ENCODE measurements at regions not wholly inside any gene's neighbourhood (a gene's known extent, or its start where the extent isn't known, plus 50 kb on each side); places are given as distances from the start of the nearest gene placed in this dataset.

DNA sequence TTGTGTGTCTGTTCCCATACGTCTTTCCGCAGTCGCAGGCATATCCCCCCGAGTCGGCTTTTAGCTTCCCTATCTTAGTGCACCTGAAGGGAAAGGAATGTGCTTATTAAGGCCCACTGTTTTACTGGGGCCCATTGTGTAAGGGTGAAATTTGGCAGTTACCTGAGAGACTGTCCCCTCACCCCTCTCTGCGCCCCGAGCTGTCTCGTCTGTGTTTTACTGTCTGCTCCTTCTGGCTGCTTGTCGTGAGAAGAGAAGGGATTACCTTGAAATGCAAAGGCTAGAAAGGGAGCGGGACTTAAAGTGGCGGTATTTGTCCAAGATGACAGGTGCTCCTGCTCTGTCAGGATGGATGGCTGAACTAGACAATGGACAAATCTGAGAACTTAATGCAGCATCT lies 233.0 kb upstream of the POU1F1 start:
- Histone ChIP-seq H3K4me1 (ENCODE audit: control insufficient read depth, extremely low read depth, insufficient read depth, low read length) (no peaks in the 10 kb centered on the region), H3K4me3 (replicated peaks in 1 of 4; ENCODE audit: control extremely low read depth in 1 of 4, insufficient read depth in 1 of 4, low read depth in 3 of 4, low read length in 4 of 4) (no peak overlapping the region), H3K9me3 (ENCODE audit: control insufficient read depth, insufficient read depth, low read depth, low read length) (no peaks in the 10 kb centered on the region), H3K4me2 (ENCODE audit: extremely low read depth, insufficient read depth, low read length) (no peak overlapping the region), H3K9ac (ENCODE audit: insufficient read depth, low read length) (no peak overlapping the region), H2AFZ (ENCODE audit: low read length) (no peak overlapping the region), H3K36me3 (ENCODE audit: control insufficient read depth, insufficient read depth, low read length) (no peaks in the 10 kb centered on the region), H4K20me1 (ENCODE audit: control insufficient read depth, extremely low read depth, insufficient read depth, low read length) (no peaks in the 10 kb centered on the region), H3K27ac (ENCODE audit: insufficient read depth, low read length) (no peak overlapping the region), H3K27me3 (ENCODE audit: control insufficient read depth, insufficient read depth, low read length) (no peaks in the 10 kb centered on the region), H3K79me2 (ENCODE audit: control insufficient read depth, insufficient read depth, low read length) (no peaks in the 10 kb centered on the region)
- TF ChIP-seq, protein P1, sequence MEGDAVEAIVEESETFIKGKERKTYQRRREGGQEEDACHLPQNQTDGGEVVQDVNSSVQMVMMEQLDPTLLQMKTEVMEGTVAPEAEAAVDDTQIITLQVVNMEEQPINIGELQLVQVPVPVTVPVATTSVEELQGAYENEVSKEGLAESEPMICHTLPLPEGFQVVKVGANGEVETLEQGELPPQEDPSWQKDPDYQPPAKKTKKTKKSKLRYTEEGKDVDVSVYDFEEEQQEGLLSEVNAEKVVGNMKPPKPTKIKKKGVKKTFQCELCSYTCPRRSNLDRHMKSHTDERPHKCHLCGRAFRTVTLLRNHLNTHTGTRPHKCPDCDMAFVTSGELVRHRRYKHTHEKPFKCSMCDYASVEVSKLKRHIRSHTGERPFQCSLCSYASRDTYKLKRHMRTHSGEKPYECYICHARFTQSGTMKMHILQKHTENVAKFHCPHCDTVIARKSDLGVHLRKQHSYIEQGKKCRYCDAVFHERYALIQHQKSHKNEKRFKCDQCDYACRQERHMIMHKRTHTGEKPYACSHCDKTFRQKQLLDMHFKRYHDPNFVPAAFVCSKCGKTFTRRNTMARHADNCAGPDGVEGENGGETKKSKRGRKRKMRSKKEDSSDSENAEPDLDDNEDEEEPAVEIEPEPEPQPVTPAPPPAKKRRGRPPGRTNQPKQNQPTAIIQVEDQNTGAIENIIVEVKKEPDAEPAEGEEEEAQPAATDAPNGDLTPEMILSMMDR (conservative IDR thresholded peaks at IDR 0.05 in 1 of 2, IDR thresholded peaks at IDR 0.05 in 1 of 2; ENCODE audit: low read depth in 1 of 2, low read length in 2 of 2), result no peak
- TF ChIP-seq EZH2 (IDR thresholded peaks at IDR 0.05; ENCODE audit: low read length, missing control alignments), result no peak
- no peak for DNase-seq (ENCODE audit: low read depth in 2 of 2)

DNA sequence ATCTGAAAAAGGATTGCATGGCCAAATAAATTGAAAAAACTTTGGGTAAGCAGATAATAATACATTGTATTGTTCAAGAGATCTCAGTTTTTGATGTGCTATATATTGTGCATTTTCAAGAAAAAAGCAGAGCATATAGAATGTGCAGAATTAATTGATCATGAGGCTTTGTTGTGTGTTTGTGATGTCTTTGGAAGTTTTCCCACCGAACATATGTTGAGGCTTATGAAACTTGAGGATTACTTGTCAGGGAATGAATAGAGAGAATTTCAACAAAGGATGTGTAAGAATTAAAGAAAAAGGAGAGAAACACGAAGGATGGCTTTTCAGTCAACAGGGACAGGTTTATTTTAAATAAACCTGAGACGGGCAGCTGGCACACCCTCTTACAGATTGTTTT lies 232.5 kb upstream of the POU1F1 start:
- Histone ChIP-seq H3K27me3 (ENCODE audit: control insufficient read depth, insufficient read depth, low read length) (no peaks in the 10 kb centered on the region), H3K27ac (ENCODE audit: insufficient read depth, low read length) (no peak overlapping the region)

DNA sequence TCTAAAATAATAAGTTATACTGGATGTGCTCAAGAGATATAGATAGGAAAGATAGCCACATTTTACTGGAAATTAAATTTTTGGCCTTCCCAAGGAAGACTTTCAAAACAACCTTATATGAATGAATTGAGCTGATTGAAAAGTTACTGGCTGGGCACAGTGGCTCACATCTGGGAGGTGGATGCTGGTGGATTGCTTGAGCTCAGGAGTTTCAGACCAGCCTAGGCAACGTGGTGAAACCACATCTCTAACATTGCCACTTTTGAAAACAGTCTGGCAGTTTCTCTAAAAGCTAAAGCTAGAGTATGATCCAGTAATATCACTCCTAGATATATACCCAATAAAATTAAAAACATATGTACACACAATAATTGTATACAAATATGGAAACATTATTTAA lies 231.4 kb upstream of the POU1F1 start:
- Histone ChIP-seq H3K4me2 (ENCODE audit: extremely low read depth, insufficient read depth, low read length) (no peak overlapping the region), H4K20me1 (ENCODE audit: control insufficient read depth, extremely low read depth, insufficient read depth, low read length) (no peaks in the 10 kb centered on the region), H3K4me3 (replicated peaks in 1 of 4; ENCODE audit: control extremely low read depth in 1 of 4, insufficient read depth in 1 of 4, low read depth in 3 of 4, low read length in 4 of 4) (no peak overlapping the region), H3K4me1 (ENCODE audit: control insufficient read depth, extremely low read depth, insufficient read depth, low read length) (no peaks in the 10 kb centered on the region), H2AFZ (ENCODE audit: low read length) (no peak overlapping the region), H3K36me3 (ENCODE audit: control insufficient read depth, insufficient read depth, low read length) (no peaks in the 10 kb centered on the region), H3K79me2 (ENCODE audit: control insufficient read depth, insufficient read depth, low read length) (no peaks in the 10 kb centered on the region), H3K27ac (ENCODE audit: insufficient read depth, low read length) (no peak overlapping the region), H3K9ac (ENCODE audit: insufficient read depth, low read length) (no peak overlapping the region), H3K27me3 (ENCODE audit: control insufficient read depth, insufficient read depth, low read length) (no peaks in the 10 kb centered on the region), H3K9me3 (ENCODE audit: control insufficient read depth, insufficient read depth, low read depth, low read length) (no peaks in the 10 kb centered on the region)
- no peak for TF ChIP-seq EZH2 (IDR thresholded peaks at IDR 0.05; ENCODE audit: low read length, missing control alignments)
- TF ChIP-seq, protein P1 (conservative IDR thresholded peaks at IDR 0.05 in 1 of 2, IDR thresholded peaks at IDR 0.05 in 1 of 2; ENCODE audit: low read depth in 1 of 2, low read length in 2 of 2), result no peak
- no peak for DNase-seq (ENCODE audit: low read depth in 2 of 2)

More for the DNA sequence above, 232.5 kb upstream of the POU1F1 start:
- Histone ChIP-seq H3K79me2 (ENCODE audit: control insufficient read depth, insufficient read depth, low read length) (no peaks in the 10 kb centered on the region), H3K36me3 (ENCODE audit: control insufficient read depth, insufficient read depth, low read length) (no peaks in the 10 kb centered on the region), H3K4me3 (replicated peaks in 1 of 4; ENCODE audit: control extremely low read depth in 1 of 4, insufficient read depth in 1 of 4, low read depth in 3 of 4, low read length in 4 of 4) (no peak overlapping the region), H3K4me2 (ENCODE audit: extremely low read depth, insufficient read depth, low read length) (no peak overlapping the region), H3K4me1 (ENCODE audit: control insufficient read depth, extremely low read depth, insufficient read depth, low read length) (no peaks in the 10 kb centered on the region), H3K9ac (ENCODE audit: insufficient read depth, low read length) (no peak overlapping the region), H3K9me3 (ENCODE audit: control insufficient read depth, insufficient read depth, low read depth, low read length) (no peaks in the 10 kb centered on the region), H4K20me1 (ENCODE audit: control insufficient read depth, extremely low read depth, insufficient read depth, low read length) (no peaks in the 10 kb centered on the region), H2AFZ (ENCODE audit: low read length) (no peak overlapping the region)
- DNase-seq (ENCODE audit: low read depth in 2 of 2), result no peak
- TF ChIP-seq, protein P1 (conservative IDR thresholded peaks at IDR 0.05 in 1 of 2, IDR thresholded peaks at IDR 0.05 in 1 of 2; ENCODE audit: low read depth in 1 of 2, low read length in 2 of 2), result no peak
- no peak for TF ChIP-seq EZH2 (IDR thresholded peaks at IDR 0.05; ENCODE audit: low read length, missing control alignments)

Measured in fibroblast of lung (primary cell).